Caco-2 (cell line): ENCODE measurements at regions not wholly inside any gene's neighbourhood (a gene's known extent, or its start where the extent isn't known, plus 50 kb on each side); places are given as distances from the start of the nearest gene placed in this dataset.

Source experiments
- BruUV-seq: library from RNA; stranded (reverse); fragments of 400-500 nt; replicated peaks from 2 replicates; lab custom pipeline; 2021; lab: Mats Ljungman, UMichigan
- CTCF ChIA-PET: fragments of 300-600 bp; sonication (Branson Sonifier 250); formaldehyde crosslinking; loops from one replicate; lab custom pipeline; 2022; ENCODE audit warnings: antibody characterized with exemption; lab: Charles Lee
- POLR2A ChIA-PET: fragments of 300-600 bp; sonication (Branson Sonifier 250); formaldehyde crosslinking; loops from one replicate; lab custom pipeline; 2022; ENCODE audit warnings: antibody characterized with exemption; lab: Charles Lee
- DNase-seq, 2 experiments: peaks; one replicate each; pipeline versions ENCODE4 v3.0.0 to v3.0.0-alpha.2; 2020 to 2022
- H3K27me3 ChIP-seq: replicated peaks from 2 replicates; pipeline ENCODE4 v1.6.0; 2011; ENCODE audit warnings: low read length; ENCODE audit not compliant: control insufficient read depth, insufficient read depth
- H3K36me3 ChIP-seq: 2 replicates; pipeline ENCODE4 v1.5.1; 2011; ENCODE audit warnings: low read length; ENCODE audit not compliant: control insufficient read depth, insufficient read depth
- H3K4me1 ChIP-seq: fragments of 250-450 bp; sonication (Bioruptor Pico); 2 replicates; pipeline ENCODE4 v1.5.1; 2020; ENCODE audit warnings: mild to moderate bottlenecking
- H3K4me3 ChIP-seq: 2 replicates; pipeline ENCODE4 v1.5.1; 2011; ENCODE audit warnings: low read depth, mild to moderate bottlenecking, control low read depth, low read length
- H3K9me3 ChIP-seq: fragments of 250-450 bp; sonication (Bioruptor Pico); 2 replicates; pipeline ENCODE4 v1.5.1; 2020; ENCODE audit warnings: mild to moderate bottlenecking, moderate library complexity
- H3K27ac Mint-ChIP-seq: one replicate; pipeline ENCODE4 v1.8.0; 2022; ENCODE audit warnings: mixed read lengths; ENCODE audit not compliant: unreplicated experiment
- H3K27me3 Mint-ChIP-seq: one replicate; pipeline ENCODE4 v1.8.0; 2022; ENCODE audit warnings: mixed read lengths; ENCODE audit not compliant: insufficient read depth, unreplicated experiment
- H3K36me3 Mint-ChIP-seq: one replicate; pipeline ENCODE4 v1.8.0; 2022; ENCODE audit warnings: mild to moderate bottlenecking, mixed read lengths; ENCODE audit not compliant: insufficient read depth, unreplicated experiment
- H3K4me1 Mint-ChIP-seq: one replicate; pipeline ENCODE4 v1.8.0; 2022; ENCODE audit warnings: low read depth, mixed read lengths; ENCODE audit not compliant: unreplicated experiment
- H3K4me3 Mint-ChIP-seq: one replicate; pipeline ENCODE4 v1.8.0; 2022; ENCODE audit warnings: mild to moderate bottlenecking, moderate library complexity, mixed read lengths; ENCODE audit not compliant: unreplicated experiment
- H3K9me3 Mint-ChIP-seq: one replicate; pipeline ENCODE4 v1.8.0; 2022; ENCODE audit warnings: mixed read lengths; ENCODE audit not compliant: unreplicated experiment
- intact Hi-C: fragments of 100-400 bp; cut with micrococcal nuclease; formaldehyde crosslinking; loops from one replicate; pipeline ENCODE4 v1.10.0; 2022; ENCODE audit not compliant: unreplicated experiment
- TF ChIP-seq, protein P1 (sequence below), 2 experiments: fragments of 200-600 bp in 1 of 2; IDR thresholded peaks; 1 replicate in 1 of 2; 2 replicates in 1 of 2; pipeline versions ENCODE4 v1.5.1 to v1.8.0; 2011 to 2022; ENCODE audit warnings: antibody characterized with exemption in 1 of 2, control low read depth in 1 of 2, inconsistent platforms in 1 of 2, low read depth in 1 of 2, low read length in 1 of 2, mild to moderate bottlenecking in 1 of 2, moderate library complexity in 1 of 2; ENCODE audit not compliant: insufficient read depth in 1 of 2, severe bottlenecking in 1 of 2, unreplicated experiment in 1 of 2

GRCh38 chr14:71346685-71347084 lies 439.4 kb downstream of the PCNX1 start:
- H3K27me3 ChIP-seq = no peaks in the 10 kb centered on the region

DNA sequence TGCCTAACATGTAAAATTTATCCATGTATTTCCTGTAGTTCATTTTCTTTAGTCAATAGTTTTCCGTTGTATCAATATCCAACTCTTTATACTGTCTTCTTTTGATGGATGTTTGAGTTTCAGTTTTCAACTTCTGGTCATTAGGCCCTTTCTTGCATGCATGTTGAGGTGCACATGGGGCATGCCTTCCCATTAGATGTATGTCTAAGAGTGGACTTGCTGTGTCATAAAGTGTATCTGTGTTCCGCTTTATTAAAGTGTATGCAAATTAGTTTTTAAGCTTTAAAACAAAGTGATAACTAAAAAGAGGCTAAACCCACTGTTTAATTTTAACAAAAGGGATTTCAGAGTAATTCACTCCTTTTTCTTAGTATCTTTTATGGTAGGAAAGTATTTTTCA lies 441.1 kb downstream of the PCNX1 start:
- peaks cover 19% of the 10 kb centered on the region for H3K4me1 Mint-ChIP-seq
- H3K4me3 Mint-ChIP-seq = no peak overlapping the region
- no peaks in the 10 kb centered on the region for H3K27me3 Mint-ChIP-seq
- intact Hi-C loops = no loop called here
- peaks cover 9% of the 10 kb centered on the region for H3K4me1 ChIP-seq
- H3K27me3 ChIP-seq = no peaks in the 10 kb centered on the region
- TF ChIP-seq, protein P1, sequence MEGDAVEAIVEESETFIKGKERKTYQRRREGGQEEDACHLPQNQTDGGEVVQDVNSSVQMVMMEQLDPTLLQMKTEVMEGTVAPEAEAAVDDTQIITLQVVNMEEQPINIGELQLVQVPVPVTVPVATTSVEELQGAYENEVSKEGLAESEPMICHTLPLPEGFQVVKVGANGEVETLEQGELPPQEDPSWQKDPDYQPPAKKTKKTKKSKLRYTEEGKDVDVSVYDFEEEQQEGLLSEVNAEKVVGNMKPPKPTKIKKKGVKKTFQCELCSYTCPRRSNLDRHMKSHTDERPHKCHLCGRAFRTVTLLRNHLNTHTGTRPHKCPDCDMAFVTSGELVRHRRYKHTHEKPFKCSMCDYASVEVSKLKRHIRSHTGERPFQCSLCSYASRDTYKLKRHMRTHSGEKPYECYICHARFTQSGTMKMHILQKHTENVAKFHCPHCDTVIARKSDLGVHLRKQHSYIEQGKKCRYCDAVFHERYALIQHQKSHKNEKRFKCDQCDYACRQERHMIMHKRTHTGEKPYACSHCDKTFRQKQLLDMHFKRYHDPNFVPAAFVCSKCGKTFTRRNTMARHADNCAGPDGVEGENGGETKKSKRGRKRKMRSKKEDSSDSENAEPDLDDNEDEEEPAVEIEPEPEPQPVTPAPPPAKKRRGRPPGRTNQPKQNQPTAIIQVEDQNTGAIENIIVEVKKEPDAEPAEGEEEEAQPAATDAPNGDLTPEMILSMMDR (IDR thresholded peaks at IDR 0.05; ENCODE audit: insufficient read depth in 1 of 2, low read depth in 1 of 2, low read length in 1 of 2, severe bottlenecking in 1 of 2, unreplicated experiment in 1 of 2) = no peak
- BruUV-seq = no TSS peak
- H3K27ac Mint-ChIP-seq = no peak overlapping the region
- peaks cover 16% of the 10 kb centered on the region for H3K36me3 Mint-ChIP-seq
- no peaks in the 10 kb centered on the region for H3K36me3 ChIP-seq
- ChIA-PET CTCF (no interaction called here), POLR2A (no interaction called here)
- H3K4me3 ChIP-seq = no peak overlapping the region
- no peaks in the 10 kb centered on the region for H3K9me3 ChIP-seq
- no peaks in the 10 kb centered on the region for H3K9me3 Mint-ChIP-seq
- no peak for DNase-seq

More at GRCh38 chr14:71346685-71347084, 439.4 kb downstream of the PCNX1 start:
- peaks cover 15% of the 10 kb centered on the region for H3K36me3 Mint-ChIP-seq
- POLR2A ChIA-PET = no interaction called here
- no peak overlapping the region for H3K4me3 Mint-ChIP-seq
- CTCF ChIA-PET = no interaction called here
- no peaks in the 10 kb centered on the region for H3K27me3 Mint-ChIP-seq
- Histone ChIP-seq H3K4me1 (peaks cover 13% of the 10 kb centered on the region), H3K4me3 (no peak overlapping the region), H3K9me3 (no peaks in the 10 kb centered on the region), H3K36me3 (no peaks in the 10 kb centered on the region)
- H3K4me1 Mint-ChIP-seq = peaks cover 27% of the 10 kb centered on the region
- H3K27ac Mint-ChIP-seq = no peak overlapping the region
- BruUV-seq = no TSS peak
- intact Hi-C loops = no loop called here
- H3K9me3 Mint-ChIP-seq = no peaks in the 10 kb centered on the region
- DNase-seq = no peak
- TF ChIP-seq, protein P1 (IDR thresholded peaks at IDR 0.05; ENCODE audit: insufficient read depth in 1 of 2, low read depth in 1 of 2, low read length in 1 of 2, severe bottlenecking in 1 of 2, unreplicated experiment in 1 of 2) = no peak

GRCh38 chr14:71348817-71349216 lies 441.6 kb downstream of the PCNX1 start:
- Histone ChIP-seq H3K9me3 (no peaks in the 10 kb centered on the region), H3K4me1 (peaks cover 9% of the 10 kb centered on the region), H3K4me3 (no peak overlapping the region), H3K27me3 (no peaks in the 10 kb centered on the region), H3K36me3 (no peaks in the 10 kb centered on the region)
- POLR2A ChIA-PET = no interaction called here
- Mint-ChIP-seq H3K36me3 (peaks cover 15% of the 10 kb centered on the region), H3K27me3 (no peaks in the 10 kb centered on the region), H3K27ac (no peak overlapping the region), H3K4me3 (no peak overlapping the region), H3K4me1 (peaks cover 15% of the 10 kb centered on the region), H3K9me3 (no peaks in the 10 kb centered on the region)
- DNase-seq = no peak
- BruUV-seq = no TSS peak
- intact Hi-C loops = no loop called here
- TF ChIP-seq, protein P1 (IDR thresholded peaks at IDR 0.05; ENCODE audit: insufficient read depth in 1 of 2, low read depth in 1 of 2, low read length in 1 of 2, severe bottlenecking in 1 of 2, unreplicated experiment in 1 of 2) = no peak
- CTCF ChIA-PET = no interaction called here
